ENCODE measurements at regions not wholly inside any gene's neighbourhood (a gene's known extent, or its start where the extent isn't known, plus 50 kb on each side); places are given as distances from the start of the nearest gene placed in this dataset.

DNA sequence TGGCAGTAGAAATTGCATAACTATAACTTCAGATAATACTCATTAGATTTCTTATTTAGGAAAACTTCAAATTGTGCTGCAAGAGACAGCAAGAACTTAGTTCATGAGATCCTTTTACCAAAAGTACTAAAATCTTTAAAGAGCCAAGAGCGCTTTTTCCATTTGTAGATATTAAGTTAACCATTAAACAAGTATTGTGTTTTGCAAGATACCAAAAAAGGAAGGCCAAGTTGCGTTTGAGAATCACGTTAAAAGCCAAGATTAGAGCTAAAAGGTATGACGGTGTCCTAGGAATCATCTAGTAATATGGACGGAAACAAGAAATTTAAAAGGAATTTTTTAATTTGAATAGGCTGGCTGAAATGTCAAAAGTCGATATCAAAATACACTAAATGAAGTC lies 361.3 kb upstream of the LYPLAL1 start:
- no peaks in the 10 kb centered on the region; the same call in 1 of the 2 replicates for H3K9me3 ChIP-seq (replicated peaks; ENCODE audit: control insufficient read depth, insufficient read depth, low read depth, low read length)
- WGBS (ENCODE audit: insufficient coverage, low coverage, missing lambda C conversion rate): 0% methylated on average over 6 of the region's 6 CpGs
- no peak overlapping the region for H2AFZ ChIP-seq (ENCODE audit: low read depth, low read length)
- CTCF ChIA-PET (ENCODE audit: low intra/inter-chr PET ratio): no interaction called here
- H3K79me2 ChIP-seq (ENCODE audit: control insufficient read depth, insufficient read depth, low read length): no peaks in the 10 kb centered on the region
- no peak overlapping the region for H3K27ac ChIP-seq (ENCODE audit: extremely low read depth, low read depth, low read length)
- no peak for TF ChIP-seq YY1 (IDR thresholded peaks at IDR 0.05; ENCODE audit: borderline replicate concordance in 1 of 3, control insufficient read depth in 1 of 3, extremely low read depth in 1 of 3, insufficient read depth in 3 of 3, insufficient read length in 1 of 3, insufficient replicate concordance in 2 of 3, low read depth in 1 of 3, low read length in 2 of 3)
- TF ChIP-seq ZC3H8 (IDR thresholded peaks at IDR 0.05): no peak
- TF ChIP-seq ZNF124 (CRISPR knock-in tag; IDR thresholded peaks at IDR 0.05): no peak
- no peak for TF ChIP-seq TOE1 (IDR thresholded peaks at IDR 0.05; ENCODE audit: borderline replicate concordance)
- no peak for TF ChIP-seq TOE1 (CRISPR knock-in tag; IDR thresholded peaks at IDR 0.05; ENCODE audit: borderline replicate concordance, low read depth)
- TF ChIP-seq MTA3 (IDR thresholded peaks at IDR 0.05; ENCODE audit: borderline replicate concordance): no peak
- BruUV-seq (replicated peaks): no TSS peak
- H3K4me3 ChIP-seq: no peak overlapping the region
- no peaks in the 10 kb centered on the region for H4K20me1 ChIP-seq (replicated peaks; ENCODE audit: control insufficient read depth, insufficient read depth, low read length)
- POLR2A ChIA-PET: no interaction called here
- H3K4me2 ChIP-seq (ENCODE audit: insufficient read depth, low read length): no peak overlapping the region
- H3K36me3 ChIP-seq (ENCODE audit: control insufficient read depth, insufficient read depth, low read length): no peaks in the 10 kb centered on the region
- H3K4me1 ChIP-seq (replicated peaks in 1 of 2; ENCODE audit: control insufficient read depth in 2 of 2, insufficient read depth in 2 of 2, low read length in 2 of 2): no peaks in the 10 kb centered on the region
- H3K9ac ChIP-seq (ENCODE audit: insufficient read depth in 1 of 2, low read depth in 2 of 2, low read length in 2 of 2): no peak overlapping the region
- DNase-seq (ENCODE audit: extremely low read depth in 1 of 4, low spot score in 3 of 4): no peak
- H3K9me1 ChIP-seq (ENCODE audit: control insufficient read depth, insufficient read depth, low read length): no peaks in the 10 kb centered on the region
- FAIRE-seq: no peak
- no peak for ATAC-seq
- in situ Hi-C loops (cut with MboI) (no loop called here), intact Hi-C loops (cut with micrococcal nuclease) (no loop called here)
- no peaks in the 10 kb centered on the region for H3K27me3 ChIP-seq (ENCODE audit: control insufficient read depth in 2 of 2, insufficient read depth in 2 of 2, low read length in 2 of 2)

DNA sequence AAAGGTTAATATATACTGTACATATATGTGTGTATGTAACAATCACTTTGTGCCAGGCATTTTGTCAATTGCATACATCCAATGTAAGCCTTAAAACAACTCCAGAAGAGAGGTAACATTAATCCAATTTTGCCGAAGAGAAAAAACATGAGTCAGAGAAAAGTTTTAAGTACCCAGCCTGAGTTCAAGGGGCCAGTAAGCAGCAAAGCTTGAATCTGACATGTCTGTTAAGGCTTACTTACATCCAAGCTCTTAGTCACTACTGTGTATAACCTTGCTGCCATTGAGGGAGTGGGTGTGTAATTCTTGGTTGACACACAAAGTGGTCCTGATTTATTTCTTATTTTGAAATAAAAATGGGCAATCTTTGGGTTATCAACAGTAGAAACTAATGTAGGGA lies 360.4 kb upstream of the LYPLAL1 start:
- H3K9me3 ChIP-seq (replicated peaks; ENCODE audit: control insufficient read depth, insufficient read depth, low read depth, low read length): no peaks in the 10 kb centered on the region; the same call in 1 of the 2 replicates
- no peaks in the 10 kb centered on the region for H4K20me1 ChIP-seq (replicated peaks; ENCODE audit: control insufficient read depth, insufficient read depth, low read length)
- intact Hi-C loops (cut with micrococcal nuclease): no loop called here
- 0% methylated on average over 1 of the region's 1 CpG for WGBS (ENCODE audit: insufficient coverage, low coverage, missing lambda C conversion rate)
- no peak for ATAC-seq
- H3K4me2 ChIP-seq (ENCODE audit: insufficient read depth, low read length): no peak overlapping the region
- H3K36me3 ChIP-seq (ENCODE audit: control insufficient read depth, insufficient read depth, low read length): no peaks in the 10 kb centered on the region
- no peak for DNase-seq (ENCODE audit: extremely low read depth in 1 of 4, low spot score in 3 of 4)
- H3K79me2 ChIP-seq (ENCODE audit: control insufficient read depth, insufficient read depth, low read length): no peaks in the 10 kb centered on the region
- FAIRE-seq: no peak
- no TSS peak for BruUV-seq (replicated peaks)
- no peaks in the 10 kb centered on the region for H3K27me3 ChIP-seq (ENCODE audit: control insufficient read depth in 2 of 2, insufficient read depth in 2 of 2, low read length in 2 of 2)
- H2AFZ ChIP-seq (ENCODE audit: low read depth, low read length): no peak overlapping the region
- POLR2A ChIA-PET: no interaction called here
- in situ Hi-C loops (cut with MboI): no loop called here
- no peaks in the 10 kb centered on the region for H3K9me1 ChIP-seq (ENCODE audit: control insufficient read depth, insufficient read depth, low read length)
- H3K27ac ChIP-seq (ENCODE audit: extremely low read depth, low read depth, low read length): no peak overlapping the region
- no peak overlapping the region for H3K4me3 ChIP-seq
- H3K9ac ChIP-seq (ENCODE audit: insufficient read depth in 1 of 2, low read depth in 2 of 2, low read length in 2 of 2): no peak overlapping the region
- no peaks in the 10 kb centered on the region for H3K4me1 ChIP-seq (replicated peaks in 1 of 2; ENCODE audit: control insufficient read depth in 2 of 2, insufficient read depth in 2 of 2, low read length in 2 of 2)
- CTCF ChIA-PET (ENCODE audit: low intra/inter-chr PET ratio): no interaction called here
- TF ChIP-seq, protein P1, sequence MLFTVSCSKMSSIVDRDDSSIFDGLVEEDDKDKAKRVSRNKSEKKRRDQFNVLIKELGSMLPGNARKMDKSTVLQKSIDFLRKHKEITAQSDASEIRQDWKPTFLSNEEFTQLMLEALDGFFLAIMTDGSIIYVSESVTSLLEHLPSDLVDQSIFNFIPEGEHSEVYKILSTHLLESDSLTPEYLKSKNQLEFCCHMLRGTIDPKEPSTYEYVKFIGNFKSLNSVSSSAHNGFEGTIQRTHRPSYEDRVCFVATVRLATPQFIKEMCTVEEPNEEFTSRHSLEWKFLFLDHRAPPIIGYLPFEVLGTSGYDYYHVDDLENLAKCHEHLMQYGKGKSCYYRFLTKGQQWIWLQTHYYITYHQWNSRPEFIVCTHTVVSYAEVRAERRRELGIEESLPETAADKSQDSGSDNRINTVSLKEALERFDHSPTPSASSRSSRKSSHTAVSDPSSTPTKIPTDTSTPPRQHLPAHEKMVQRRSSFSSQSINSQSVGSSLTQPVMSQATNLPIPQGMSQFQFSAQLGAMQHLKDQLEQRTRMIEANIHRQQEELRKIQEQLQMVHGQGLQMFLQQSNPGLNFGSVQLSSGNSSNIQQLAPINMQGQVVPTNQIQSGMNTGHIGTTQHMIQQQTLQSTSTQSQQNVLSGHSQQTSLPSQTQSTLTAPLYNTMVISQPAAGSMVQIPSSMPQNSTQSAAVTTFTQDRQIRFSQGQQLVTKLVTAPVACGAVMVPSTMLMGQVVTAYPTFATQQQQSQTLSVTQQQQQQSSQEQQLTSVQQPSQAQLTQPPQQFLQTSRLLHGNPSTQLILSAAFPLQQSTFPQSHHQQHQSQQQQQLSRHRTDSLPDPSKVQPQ (CRISPR knock-in tag; IDR thresholded peaks at IDR 0.05; ENCODE audit: borderline replicate concordance): no peak
- TF ChIP-seq, protein P2, sequence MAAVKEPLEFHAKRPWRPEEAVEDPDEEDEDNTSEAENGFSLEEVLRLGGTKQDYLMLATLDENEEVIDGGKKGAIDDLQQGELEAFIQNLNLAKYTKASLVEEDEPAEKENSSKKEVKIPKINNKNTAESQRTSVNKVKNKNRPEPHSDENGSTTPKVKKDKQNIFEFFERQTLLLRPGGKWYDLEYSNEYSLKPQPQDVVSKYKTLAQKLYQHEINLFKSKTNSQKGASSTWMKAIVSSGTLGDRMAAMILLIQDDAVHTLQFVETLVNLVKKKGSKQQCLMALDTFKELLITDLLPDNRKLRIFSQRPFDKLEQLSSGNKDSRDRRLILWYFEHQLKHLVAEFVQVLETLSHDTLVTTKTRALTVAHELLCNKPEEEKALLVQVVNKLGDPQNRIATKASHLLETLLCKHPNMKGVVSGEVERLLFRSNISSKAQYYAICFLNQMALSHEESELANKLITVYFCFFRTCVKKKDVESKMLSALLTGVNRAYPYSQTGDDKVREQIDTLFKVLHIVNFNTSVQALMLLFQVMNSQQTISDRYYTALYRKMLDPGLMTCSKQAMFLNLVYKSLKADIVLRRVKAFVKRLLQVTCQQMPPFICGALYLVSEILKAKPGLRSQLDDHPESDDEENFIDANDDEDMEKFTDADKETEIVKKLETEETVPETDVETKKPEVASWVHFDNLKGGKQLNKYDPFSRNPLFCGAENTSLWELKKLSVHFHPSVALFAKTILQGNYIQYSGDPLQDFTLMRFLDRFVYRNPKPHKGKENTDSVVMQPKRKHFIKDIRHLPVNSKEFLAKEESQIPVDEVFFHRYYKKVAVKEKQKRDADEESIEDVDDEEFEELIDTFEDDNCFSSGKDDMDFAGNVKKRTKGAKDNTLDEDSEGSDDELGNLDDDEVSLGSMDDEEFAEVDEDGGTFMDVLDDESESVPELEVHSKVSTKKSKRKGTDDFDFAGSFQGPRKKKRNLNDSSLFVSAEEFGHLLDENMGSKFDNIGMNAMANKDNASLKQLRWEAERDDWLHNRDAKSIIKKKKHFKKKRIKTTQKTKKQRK (IDR thresholded peaks at IDR 0.05; ENCODE audit: borderline replicate concordance, low read depth, low read length): no peak
- TF ChIP-seq DNMT1 (IDR thresholded peaks at IDR 0.05): no peak
